Colonic mucosa (tissue), 4 donors: ENCODE measurements at regions not wholly inside any gene's neighbourhood (a gene's known extent, or its start where the extent isn't known, plus 50 kb on each side); places are given as distances from the start of the nearest gene placed in this dataset.

ENCODE experiments used
- DNase-seq: peaks from one replicate; pipeline ENCODE4 v3.0.0-alpha.2; 2020
- H3K27ac ChIP-seq: fragments of 200-600 bp; one replicate; pipeline ENCODE4 v1.8.0; 2021
- H3K27me3 ChIP-seq: fragments of 200-600 bp; one replicate; pipeline ENCODE4 v1.8.0; 2021
- H3K36me3 ChIP-seq: fragments of 200-600 bp; one replicate; pipeline ENCODE4 v1.8.0; 2021
- H3K4me1 ChIP-seq: fragments of 200-600 bp; one replicate; pipeline ENCODE4 v1.8.0; 2021; ENCODE audit warnings: mild to moderate bottlenecking
- H3K4me3 ChIP-seq: fragments of 200-600 bp; one replicate; pipeline ENCODE4 v1.8.0; 2021
- H3K9ac ChIP-seq, 2 donors: one replicate each; pipeline ENCODE4 v1.7.0; 2013; ENCODE audit warnings: control low read depth in 2 of 2, low read depth in 2 of 2, low read length in 2 of 2
- H3K9me3 ChIP-seq: fragments of 200-600 bp; one replicate; pipeline ENCODE4 v1.8.0; 2021
- CTCF ChIP-seq: fragments of 200-600 bp; IDR thresholded peaks from one replicate; pipeline ENCODE4 v1.8.0; 2022; ENCODE audit warnings: antibody characterized with exemption, mild to moderate bottlenecking
- intact Hi-C: fragments of 100-400 bp; cut with DNase I; formaldehyde crosslinking; loops from one replicate; pipeline ENCODE4 v1.14.1; 2022
- donor health status: healthy.
- donor health status: DM: no; HTN: no; CAD: no.
- donor health status: DM: no; HTN: no; CAD: no.

GRCh38 chr4:83974111-83974780, 438.3 kb downstream of the GPAT3 start:
- H3K4me3 ChIP-seq: no peak overlapping the region
- intact Hi-C loops: no loop called here
- no peaks in the 10 kb centered on the region for H3K27me3 ChIP-seq
- no peak overlapping the region for H3K27ac ChIP-seq
- TF ChIP-seq CTCF: no peak
- no peak overlapping the region for H3K9ac ChIP-seq
- no peaks in the 10 kb centered on the region for H3K4me1 ChIP-seq
- no peak for DNase-seq
- no peaks in the 10 kb centered on the region for H3K9me3 ChIP-seq
- H3K36me3 ChIP-seq: no peaks in the 10 kb centered on the region

- Histone ChIP-seq H3K9ac (no peak overlapping the region), H3K4me1 (no peaks in the 10 kb centered on the region), H3K27ac (no peak overlapping the region), H3K9me3 (no peaks in the 10 kb centered on the region), H3K27me3 (no peaks in the 10 kb centered on the region), H3K36me3 (no peaks in the 10 kb centered on the region), H3K4me3 (no peak overlapping the region)
- no peak for TF ChIP-seq CTCF
- intact Hi-C loops: no loop called here
- DNase-seq: no peak
Measured at GRCh38 chr4:83964996-83965541, 429.2 kb downstream of the GPAT3 start.

- Histone ChIP-seq H3K4me3 (no peak overlapping the region), H3K36me3 (no peaks in the 10 kb centered on the region), H3K27me3 (no peaks in the 10 kb centered on the region), H3K9me3 (no peaks in the 10 kb centered on the region), H3K27ac (no peak overlapping the region), H3K4me1 (no peaks in the 10 kb centered on the region), H3K9ac (no peak overlapping the region)
- intact Hi-C loops: no loop called here
- TF ChIP-seq CTCF: no peak
- DNase-seq: no peak
Measured at GRCh38 chr4:83962492-83962891, 426.6 kb downstream of the GPAT3 start.

GRCh38 chr4:83961575-83961974, 425.7 kb downstream of the GPAT3 start:
- H3K9ac ChIP-seq: no peak overlapping the region
- no peak for DNase-seq
- intact Hi-C loops: no loop called here

GRCh38 chr4:83959160-83959559, 423.3 kb downstream of the GPAT3 start:
- no peaks in the 10 kb centered on the region for H3K27me3 ChIP-seq
- intact Hi-C loops: no loop called here
- no peak for DNase-seq
- no peaks in the 10 kb centered on the region for H3K36me3 ChIP-seq
- no peak overlapping the region for H3K4me3 ChIP-seq
- H3K9me3 ChIP-seq: no peaks in the 10 kb centered on the region
- H3K27ac ChIP-seq: no peak overlapping the region
- no peaks in the 10 kb centered on the region for H3K4me1 ChIP-seq
- TF ChIP-seq CTCF: no peak
- H3K9ac ChIP-seq: no peak overlapping the region

More at GRCh38 chr4:83961575-83961974, 425.7 kb downstream of the GPAT3 start:
- Histone ChIP-seq H3K27me3 (no peaks in the 10 kb centered on the region), H3K9me3 (no peaks in the 10 kb centered on the region), H3K4me1 (no peaks in the 10 kb centered on the region), H3K4me3 (no peak overlapping the region), H3K27ac (no peak overlapping the region), H3K36me3 (no peaks in the 10 kb centered on the region)
- no peak for TF ChIP-seq CTCF
